ENCODE measurements at regions not wholly inside any gene's neighbourhood (a gene's known extent, or its start where the extent isn't known, plus 50 kb on each side); places are given as distances from the start of the nearest gene placed in this dataset.
"Not testable (repeated sequence)": the region's sequence is repeated elsewhere in the genome, so short reads cannot be mapped to it uniquely, and the experiment has no call there.

GRCh38 chr5:54383941-54384340 lies 71.6 kb upstream of the HSPB3 start:
- H3K27ac Mint-ChIP-seq: no peak overlapping the region
- H3K9me3 Mint-ChIP-seq: peaks cover 4% of the 10 kb centered on the region
- H3K4me3 Mint-ChIP-seq: no peak overlapping the region
- no peak for DNase-seq
- H3K27me3 Mint-ChIP-seq: peaks cover 3% of the 10 kb centered on the region
- no peaks in the 10 kb centered on the region for H3K36me3 Mint-ChIP-seq
- peaks cover 11% of the 10 kb centered on the region for H3K4me1 Mint-ChIP-seq

- DNase-seq: no peak
- H3K9me3 Mint-ChIP-seq: peaks cover 4% of the 10 kb centered on the region
- no peaks in the 10 kb centered on the region for H3K36me3 Mint-ChIP-seq
- no peak overlapping the region for H3K27ac Mint-ChIP-seq
- H3K4me3 Mint-ChIP-seq: no peak overlapping the region
- H3K4me1 Mint-ChIP-seq: peaks cover 9% of the 10 kb centered on the region
- peaks cover 3% of the 10 kb centered on the region for H3K27me3 Mint-ChIP-seq
Measured at GRCh38 chr5:54383225-54383901, 72.1 kb upstream of the HSPB3 start.

- H3K9me3 Mint-ChIP-seq, DNase-seq, H3K4me1 Mint-ChIP-seq, H3K4me3 Mint-ChIP-seq, H3K36me3 Mint-ChIP-seq, H3K27ac Mint-ChIP-seq: not testable (repeated sequence)
- H3K27me3 Mint-ChIP-seq: peaks cover 11% of the 10 kb centered on the region
Measured at GRCh38 chr5:54381319-54381718, 70.9 kb upstream of the ARL15 start.

GRCh38 chr5:54379590-54379989 lies 69.2 kb upstream of the ARL15 start:
- Mint-ChIP-seq H3K9me3 (peaks cover 2% of the 10 kb centered on the region), H3K4me3 (no peak overlapping the region), H3K27me3 (peaks cover 24% of the 10 kb centered on the region), H3K4me1 (no peaks in the 10 kb centered on the region), H3K36me3 (no peaks in the 10 kb centered on the region), H3K27ac (no peak overlapping the region)
- DNase-seq: no peak

GRCh38 chr5:54378707-54379106 lies 68.3 kb upstream of the ARL15 start:
- H3K27ac Mint-ChIP-seq: no peak overlapping the region
- H3K4me3 Mint-ChIP-seq: no peak overlapping the region
- peaks cover 3% of the 10 kb centered on the region for H3K9me3 Mint-ChIP-seq
- H3K36me3 Mint-ChIP-seq: no peaks in the 10 kb centered on the region
- no peak for DNase-seq
- H3K27me3 Mint-ChIP-seq: peaks cover 29% of the 10 kb centered on the region
- H3K4me1 Mint-ChIP-seq: no peaks in the 10 kb centered on the region

- not testable (repeated sequence) for H3K27ac Mint-ChIP-seq, H3K4me1 Mint-ChIP-seq, H3K4me3 Mint-ChIP-seq, H3K36me3 Mint-ChIP-seq, DNase-seq
- peaks cover 35% of the 10 kb centered on the region for H3K27me3 Mint-ChIP-seq
- H3K9me3 Mint-ChIP-seq: peaks cover 11% of the 10 kb centered on the region
Measured at GRCh38 chr5:54377339-54377738, 67.0 kb upstream of the ARL15 start.

- no peaks in the 10 kb centered on the region for H3K4me1 Mint-ChIP-seq
- no peak for DNase-seq
- H3K36me3 Mint-ChIP-seq: no peaks in the 10 kb centered on the region
- peaks cover 35% of the 10 kb centered on the region for H3K27me3 Mint-ChIP-seq
- H3K9me3 Mint-ChIP-seq: peaks cover 10% of the 10 kb centered on the region
- H3K27ac Mint-ChIP-seq: no peak overlapping the region
- no peak overlapping the region for H3K4me3 Mint-ChIP-seq
Measured at GRCh38 chr5:54370982-54371381, 60.6 kb upstream of the ARL15 start.

GRCh38 chr5:54367844-54368243 lies 57.5 kb upstream of the ARL15 start:
- peaks cover 4% of the 10 kb centered on the region for H3K9me3 Mint-ChIP-seq
- no peak overlapping the region for H3K27ac Mint-ChIP-seq
- no peak overlapping the region for H3K4me3 Mint-ChIP-seq
- no peak for DNase-seq
- peaks cover 16% of the 10 kb centered on the region for H3K27me3 Mint-ChIP-seq
- no peaks in the 10 kb centered on the region for H3K36me3 Mint-ChIP-seq
- H3K4me1 Mint-ChIP-seq: no peaks in the 10 kb centered on the region

- no peaks in the 10 kb centered on the region for H3K9me3 Mint-ChIP-seq
- no peaks in the 10 kb centered on the region for H3K36me3 Mint-ChIP-seq
- no peaks in the 10 kb centered on the region for H3K4me1 Mint-ChIP-seq
- no peak overlapping the region for H3K27ac Mint-ChIP-seq
- no peak overlapping the region for H3K4me3 Mint-ChIP-seq
- DNase-seq: no peak
- H3K27me3 Mint-ChIP-seq: peaks cover 15% of the 10 kb centered on the region
Measured at GRCh38 chr5:54366707-54367106, 56.3 kb upstream of the ARL15 start.

- Mint-ChIP-seq H3K27me3 (peaks cover 22% of the 10 kb centered on the region), H3K27ac (no peak overlapping the region), H3K9me3 (no peaks in the 10 kb centered on the region), H3K36me3 (no peaks in the 10 kb centered on the region), H3K4me1 (no peaks in the 10 kb centered on the region), H3K4me3 (no peak overlapping the region)
- no peak for DNase-seq
Measured at GRCh38 chr5:54363669-54364068, 53.3 kb upstream of the ARL15 start.

- no peaks in the 10 kb centered on the region for H3K9me3 Mint-ChIP-seq
- no peaks in the 10 kb centered on the region for H3K4me1 Mint-ChIP-seq
- no peak for DNase-seq
- no peaks in the 10 kb centered on the region for H3K36me3 Mint-ChIP-seq
- H3K27ac Mint-ChIP-seq: no peak overlapping the region
- peaks cover 22% of the 10 kb centered on the region for H3K27me3 Mint-ChIP-seq
- H3K4me3 Mint-ChIP-seq: no peak overlapping the region
Measured at GRCh38 chr5:54362992-54363625, 52.7 kb upstream of the ARL15 start.

GRCh38 chr5:54362434-54362833 lies 52.1 kb upstream of the ARL15 start:
- Mint-ChIP-seq H3K9me3 (no peaks in the 10 kb centered on the region), H3K27me3 (peaks cover 28% of the 10 kb centered on the region)

GRCh38 chr5:54361691-54362411 lies 51.5 kb upstream of the ARL15 start:
- Mint-ChIP-seq H3K36me3 (no peaks in the 10 kb centered on the region), H3K27ac (no peak overlapping the region), H3K9me3 (no peaks in the 10 kb centered on the region), H3K27me3 (peaks cover 30% of the 10 kb centered on the region), H3K4me1 (no peaks in the 10 kb centered on the region), H3K4me3 (no peak overlapping the region)
- DNase-seq: no peak

More at GRCh38 chr5:54362434-54362833, 52.1 kb upstream of the ARL15 start:
- DNase-seq: no peak
- Mint-ChIP-seq H3K4me3 (no peak overlapping the region), H3K4me1 (no peaks in the 10 kb centered on the region), H3K27ac (no peak overlapping the region), H3K36me3 (no peaks in the 10 kb centered on the region)

GRCh38 chr5:54360925-54361662 lies 50.7 kb upstream of the ARL15 start:
- DNase-seq: no peak
- H3K4me3 Mint-ChIP-seq: no peak overlapping the region
- peaks cover 30% of the 10 kb centered on the region for H3K27me3 Mint-ChIP-seq
- no peaks in the 10 kb centered on the region for H3K9me3 Mint-ChIP-seq
- H3K27ac Mint-ChIP-seq: no peak overlapping the region
- no peaks in the 10 kb centered on the region for H3K4me1 Mint-ChIP-seq
- no peaks in the 10 kb centered on the region for H3K36me3 Mint-ChIP-seq
